Trophoblast cell (in vitro differentiated cells and primary cell): ENCODE measurements at regions not wholly inside any gene's neighbourhood (a gene's known extent, or its start where the extent isn't known, plus 50 kb on each side); places are given as distances from the start of the nearest gene placed in this dataset.
"Not testable (repeated sequence)": the region's sequence is repeated elsewhere in the genome, so short reads cannot be mapped to it uniquely, and the experiment has no call there.

Experiments
- DNase-seq, 2 donors: peaks; one replicate each; pipeline ENCODE4 v3.0.0-alpha.2; 2016
- H2AFZ ChIP-seq: 2 replicates; pipeline ENCODE4 v1.6.1; 2013; ENCODE audit warnings: low read length, moderate library complexity, mild to moderate bottlenecking; ENCODE audit not compliant: insufficient read depth, poor library complexity
- H2AK5ac ChIP-seq: 2 replicates; pipeline ENCODE4 v1.6.1; 2013; ENCODE audit warnings: mild to moderate bottlenecking, low read length
- H2BK120ac ChIP-seq: 2 replicates; pipeline ENCODE4 v1.6.1; 2013; ENCODE audit warnings: low read length, mild to moderate bottlenecking, moderate library complexity; ENCODE audit not compliant: insufficient read depth, poor library complexity
- H2BK12ac ChIP-seq: 2 replicates; pipeline ENCODE4 v1.6.1; 2013; ENCODE audit warnings: mild to moderate bottlenecking, low read length, moderate library complexity
- H2BK5ac ChIP-seq: 2 replicates; pipeline ENCODE4 v1.6.1; 2013; ENCODE audit warnings: low read length, low read depth, moderate library complexity, mild to moderate bottlenecking; ENCODE audit not compliant: poor library complexity
- H3K14ac ChIP-seq: 2 replicates; pipeline ENCODE4 v1.6.1; 2013; ENCODE audit warnings: mild to moderate bottlenecking, low read length
- H3K18ac ChIP-seq: 2 replicates; pipeline ENCODE4 v1.6.1; 2013; ENCODE audit warnings: mild to moderate bottlenecking, low read length
- H3K23ac ChIP-seq: 2 replicates; pipeline ENCODE4 v1.6.1; 2013; ENCODE audit warnings: low read length
- H3K27ac ChIP-seq: 2 replicates; pipeline ENCODE4 v1.5.1; 2013; ENCODE audit warnings: low read depth, mild to moderate bottlenecking, inconsistent platforms, low read length, moderate library complexity
- H3K27me3 ChIP-seq: 2 replicates; pipeline ENCODE4 v1.6.1; 2013; ENCODE audit warnings: inconsistent platforms, mild to moderate bottlenecking, low read length, moderate library complexity; ENCODE audit not compliant: insufficient read depth
- H3K36me3 ChIP-seq, 2 experiments: 1 replicate in 1 of 2; 2 replicates in 1 of 2; pipeline ENCODE4 v1.6.1; 2013; ENCODE audit warnings: low read length in 2 of 2, mild to moderate bottlenecking in 2 of 2, moderate library complexity in 1 of 2; ENCODE audit not compliant: insufficient read depth in 2 of 2, control insufficient read depth in 1 of 2
- H3K4ac ChIP-seq: 2 replicates; pipeline ENCODE4 v1.6.1; 2013; ENCODE audit warnings: low read depth, mild to moderate bottlenecking, low read length, moderate library complexity
- H3K4me1 ChIP-seq, 2 experiments: 1 replicate in 1 of 2; 2 replicates in 1 of 2; pipeline ENCODE4 v1.6.1; 2013; ENCODE audit warnings: low read length in 2 of 2, mild to moderate bottlenecking in 2 of 2, moderate library complexity in 1 of 2; ENCODE audit not compliant: insufficient read depth in 2 of 2, control insufficient read depth in 1 of 2
- H3K4me2 ChIP-seq: 2 replicates; pipeline ENCODE4 v1.6.1; 2013; ENCODE audit warnings: inconsistent platforms, mild to moderate bottlenecking, low read length, moderate library complexity
- H3K4me3 ChIP-seq: 2 replicates; pipeline ENCODE4 v1.5.1; 2013; ENCODE audit warnings: mild to moderate bottlenecking, low read depth, low read length, inconsistent platforms
- H3K79me1 ChIP-seq: one replicate; pipeline ENCODE4 v1.6.1; 2013; ENCODE audit warnings: low read length
- H3K79me2 ChIP-seq: 2 replicates; pipeline ENCODE4 v1.6.1; 2013; ENCODE audit warnings: low read length, mild to moderate bottlenecking; ENCODE audit not compliant: control insufficient read depth, insufficient read depth, poor library complexity
- H3K9ac ChIP-seq: 2 replicates; pipeline ENCODE4 v1.6.1; 2013; ENCODE audit warnings: mild to moderate bottlenecking, low read length
- H3K9me3 ChIP-seq: 2 replicates; pipeline ENCODE4 v1.6.1; 2013; ENCODE audit warnings: low read depth, mild to moderate bottlenecking, control low read depth, inconsistent platforms, low read length; ENCODE audit not compliant: insufficient read depth
- H4K12ac ChIP-seq: 2 replicates; pipeline ENCODE4 v1.6.1; 2013; ENCODE audit warnings: low read depth, mild to moderate bottlenecking, low read length, moderate library complexity
- H4K8ac ChIP-seq: 2 replicates; pipeline ENCODE4 v1.6.1; 2013; ENCODE audit warnings: low read depth, mild to moderate bottlenecking, low read length, moderate library complexity
- H4K91ac ChIP-seq: one replicate; pipeline ENCODE4 v1.6.1; 2013; ENCODE audit warnings: low read depth, mild to moderate bottlenecking, low read length, moderate library complexity
- WGBS: extraction: QIAGEN DNeasy Blood & Tissue Kit; methylation state at CpG from one replicate; pipeline ENCODE4 v1.1.7; 2013; ENCODE audit warnings: missing lambda C conversion rate; ENCODE audit not compliant: insufficient read length, insufficient coverage; ENCODE audit errors: extremely low coverage; 5-methylcytosine and 5-hydroxymethylcytosine counted together

- not testable (repeated sequence) for H3K4me1 ChIP-seq, H4K91ac ChIP-seq, H2BK12ac ChIP-seq, H3K79me1 ChIP-seq, H3K9ac ChIP-seq, H3K14ac ChIP-seq, H4K8ac ChIP-seq, H3K4ac ChIP-seq, H2BK120ac ChIP-seq, H3K27me3 ChIP-seq, H3K4me2 ChIP-seq, H3K36me3 ChIP-seq, H2AK5ac ChIP-seq, DNase-seq, H2AFZ ChIP-seq, H3K27ac ChIP-seq, H3K18ac ChIP-seq, H2BK5ac ChIP-seq, H3K23ac ChIP-seq, H3K79me2 ChIP-seq, H4K12ac ChIP-seq
- peak overlapping the region; percentile 33 for H3K4me3 ChIP-seq
- no CpG with 5 or more reads among the region's 3 CpGs for WGBS
- H3K9me3 ChIP-seq, result peaks cover 41% of the 10 kb centered on the region
Observed at GRCh38 chr22:11578551-11578950, 3949.4 kb upstream of the OR11H1 start.

DNA sequence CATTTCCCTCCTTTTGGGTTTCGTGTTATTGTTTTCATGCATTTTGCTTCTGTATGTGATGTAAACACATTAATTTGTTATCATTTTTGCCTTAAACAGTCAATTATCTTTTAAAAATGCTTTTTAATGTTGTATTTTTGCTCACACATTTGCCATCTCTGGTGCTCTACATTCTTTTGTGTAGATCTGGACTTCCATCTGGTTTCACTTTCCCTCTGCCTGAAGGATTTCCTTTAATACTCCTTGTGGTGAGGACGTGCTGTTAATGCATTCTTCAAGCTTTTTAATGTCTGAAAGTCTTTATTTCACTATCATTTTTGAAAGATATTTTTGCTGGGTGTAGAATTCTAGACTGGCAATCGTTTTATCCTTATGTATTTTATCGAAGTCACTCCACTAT lies 3945.9 kb upstream of the OR11H1 start:
- H3K4me3 ChIP-seq, H3K9ac ChIP-seq, H3K14ac ChIP-seq, H4K8ac ChIP-seq, H3K79me1 ChIP-seq, H3K4me2 ChIP-seq, H4K91ac ChIP-seq, H2BK120ac ChIP-seq, H2BK5ac ChIP-seq, H3K36me3 ChIP-seq, H2BK12ac ChIP-seq, H3K79me2 ChIP-seq, H3K4me1 ChIP-seq, H3K23ac ChIP-seq, DNase-seq, H3K27ac ChIP-seq, H3K27me3 ChIP-seq, H3K18ac ChIP-seq, H2AFZ ChIP-seq, H2AK5ac ChIP-seq, H3K4ac ChIP-seq, H4K12ac ChIP-seq: not testable (repeated sequence)
- peaks cover 29% of the 10 kb centered on the region for H3K9me3 ChIP-seq
- no CpG with 5 or more reads among the region's 4 CpGs for WGBS

DNA sequence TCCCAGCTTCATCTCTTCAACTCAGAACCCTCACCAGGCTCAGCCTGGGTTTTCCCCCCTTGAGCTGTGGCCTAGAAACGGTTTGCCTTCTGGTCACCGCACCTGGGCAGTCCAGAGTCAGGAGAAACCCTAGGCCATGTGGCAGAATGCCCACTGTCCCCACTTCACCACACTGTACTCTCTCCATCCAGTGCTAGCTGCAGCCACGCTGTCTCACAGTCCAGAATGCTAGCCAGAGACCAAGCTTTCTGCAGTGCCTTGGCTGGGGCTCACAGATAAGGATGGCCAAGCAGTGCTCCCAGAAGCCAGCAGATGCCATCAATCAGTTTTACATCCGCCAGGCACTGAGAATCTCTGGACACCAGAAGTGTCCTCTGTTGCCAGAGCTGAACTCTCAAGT lies 3943.8 kb upstream of the OR11H1 start:
- H4K91ac ChIP-seq, H2BK120ac ChIP-seq, H3K27me3 ChIP-seq, H3K14ac ChIP-seq, H3K18ac ChIP-seq, H3K4ac ChIP-seq, H4K8ac ChIP-seq, H4K12ac ChIP-seq, H3K23ac ChIP-seq, H3K4me2 ChIP-seq, H3K9ac ChIP-seq, H2AK5ac ChIP-seq, H3K4me1 ChIP-seq, H3K79me1 ChIP-seq, H3K27ac ChIP-seq, H2BK5ac ChIP-seq, H3K4me3 ChIP-seq, H3K36me3 ChIP-seq, H2BK12ac ChIP-seq, H2AFZ ChIP-seq, H3K79me2 ChIP-seq, DNase-seq: not testable (repeated sequence)
- peaks cover 22% of the 10 kb centered on the region for H3K9me3 ChIP-seq
- WGBS, result no CpG with 5 or more reads among the region's 4 CpGs

DNA sequence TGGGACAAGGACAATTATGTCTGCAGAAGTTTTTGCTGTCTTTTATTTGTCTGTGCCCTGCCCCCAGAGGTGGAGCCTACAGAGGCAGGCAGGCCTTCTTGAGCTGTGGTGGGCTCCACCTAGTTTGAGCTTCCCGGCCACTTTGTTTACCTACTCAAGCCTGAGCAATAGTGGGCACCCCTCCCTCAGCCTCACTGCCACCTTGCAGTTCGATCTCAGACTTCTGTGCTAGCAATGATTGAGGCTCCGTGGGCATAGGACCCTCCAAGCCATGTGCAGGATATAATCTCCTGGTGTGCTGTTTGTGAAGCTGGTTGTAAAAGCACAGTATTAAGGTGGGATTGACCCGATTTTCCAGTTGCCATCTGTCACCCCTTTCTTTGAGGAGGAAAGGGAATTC lies 3933.4 kb upstream of the OR11H1 start:
- H3K14ac ChIP-seq, H2BK12ac ChIP-seq, H3K79me1 ChIP-seq, H2BK120ac ChIP-seq, H3K36me3 ChIP-seq, H3K18ac ChIP-seq, DNase-seq, H3K9ac ChIP-seq, H3K4ac ChIP-seq, H2AK5ac ChIP-seq, H3K23ac ChIP-seq, H3K79me2 ChIP-seq, H3K4me1 ChIP-seq, H2AFZ ChIP-seq, H2BK5ac ChIP-seq, H4K8ac ChIP-seq, H3K4me2 ChIP-seq, H3K4me3 ChIP-seq, H3K27ac ChIP-seq, H4K12ac ChIP-seq, H4K91ac ChIP-seq, H3K27me3 ChIP-seq: not testable (repeated sequence)
- WGBS, result no CpG with 5 or more reads among the region's 4 CpGs
- H3K9me3 ChIP-seq, result peaks cover 32% of the 10 kb centered on the region
